ENCODE measurements at regions not wholly inside any gene's neighbourhood (a gene's known extent, or its start where the extent isn't known, plus 50 kb on each side); places are given as distances from the start of the nearest gene placed in this dataset.
"Not testable (repeated sequence)": the region's sequence is repeated elsewhere in the genome, so short reads cannot be mapped to it uniquely, and the experiment has no call there.

DNA sequence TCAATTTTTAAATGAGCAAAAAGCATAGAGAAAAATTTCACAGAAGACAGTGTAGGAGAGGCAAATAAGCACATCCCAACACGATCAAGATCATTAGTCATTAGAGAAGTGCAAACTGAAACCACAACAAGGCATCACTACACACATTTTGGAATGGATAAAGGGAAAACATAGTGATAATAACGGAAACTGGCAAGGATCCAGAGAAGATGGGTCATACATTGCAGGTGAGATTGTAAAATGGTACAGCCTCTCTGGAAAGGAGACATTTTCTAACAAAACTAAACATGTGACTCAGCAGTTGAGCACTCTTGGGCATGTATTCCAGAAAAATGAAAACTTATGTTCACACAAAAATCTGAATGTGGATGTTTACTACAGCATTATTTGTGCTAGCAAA is 98.3 kb upstream of the TMEM17 start:
- H3K4me3 ChIP-seq (ENCODE audit: low read depth, low read length), result no peak overlapping the region
- no peak for DNase-seq (ENCODE audit: low read depth)
- no peak for TF ChIP-seq CTCF (IDR thresholded peaks at IDR 0.05; ENCODE audit: control insufficient read depth, extremely low read depth, insufficient read depth)

DNA sequence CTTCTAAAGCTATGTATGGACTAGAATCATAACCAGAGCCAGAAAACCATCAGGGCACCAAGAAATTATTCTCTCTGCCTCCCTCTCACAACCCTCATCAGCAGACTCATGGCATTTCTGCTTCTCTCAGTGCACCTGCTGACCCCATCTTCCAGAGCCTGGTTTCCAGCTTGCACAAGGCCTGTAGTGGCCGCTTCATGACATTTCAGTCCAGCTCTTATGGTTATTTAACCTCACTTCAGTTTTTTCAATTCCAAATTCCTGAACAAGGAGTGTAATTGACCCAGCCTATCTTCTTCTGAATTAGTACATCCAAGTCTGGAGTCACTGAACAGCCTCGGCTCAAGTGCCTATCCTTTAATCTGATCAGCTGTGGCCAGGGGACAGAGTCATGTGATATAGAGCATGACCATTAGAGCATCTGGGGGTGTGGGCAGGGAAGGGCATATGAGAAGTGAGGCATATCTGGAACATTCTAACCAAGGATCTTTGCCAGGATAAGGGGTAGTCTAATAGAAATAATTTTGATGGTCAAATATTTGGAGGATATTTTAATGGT is 97.2 kb upstream of the TMEM17 start:
- TF ChIP-seq CTCF (IDR thresholded peaks at IDR 0.05; ENCODE audit: control insufficient read depth, extremely low read depth, insufficient read depth), result no peak
- H3K4me3 ChIP-seq (ENCODE audit: low read depth, low read length), result no peak overlapping the region
- no peak for DNase-seq (ENCODE audit: low read depth)

GRCh38 chr2:62599674-62600410 is 93.8 kb upstream of the TMEM17 start:
- DNase-seq (ENCODE audit: low read depth); H3K4me3 ChIP-seq (ENCODE audit: low read depth, low read length): not testable (repeated sequence)

DNA sequence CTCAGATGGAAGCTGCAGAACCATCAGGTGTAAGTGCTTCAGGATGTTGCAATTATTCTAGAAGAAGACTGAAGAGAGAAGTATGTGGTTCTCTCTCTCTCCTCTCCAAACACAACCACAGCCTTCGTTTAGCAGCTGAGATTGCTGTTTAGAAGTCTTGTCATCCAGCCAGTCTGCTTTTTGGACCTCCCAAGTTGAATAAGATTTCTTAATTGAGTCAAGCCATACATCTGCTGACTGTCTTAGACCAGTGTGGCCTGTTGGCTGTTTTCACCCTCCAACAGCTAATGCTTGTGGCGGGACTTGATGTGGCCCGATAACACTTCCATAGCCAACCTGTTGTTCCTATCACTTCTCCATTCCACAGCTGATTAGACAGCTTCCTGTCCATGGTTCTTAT is 91.3 kb upstream of the TMEM17 start:
- DNase-seq (ENCODE audit: low read depth), result no peak
- no peak for TF ChIP-seq CTCF (IDR thresholded peaks at IDR 0.05; ENCODE audit: control insufficient read depth, extremely low read depth, insufficient read depth)
- H3K4me3 ChIP-seq (ENCODE audit: low read depth, low read length), result no peak overlapping the region

DNA sequence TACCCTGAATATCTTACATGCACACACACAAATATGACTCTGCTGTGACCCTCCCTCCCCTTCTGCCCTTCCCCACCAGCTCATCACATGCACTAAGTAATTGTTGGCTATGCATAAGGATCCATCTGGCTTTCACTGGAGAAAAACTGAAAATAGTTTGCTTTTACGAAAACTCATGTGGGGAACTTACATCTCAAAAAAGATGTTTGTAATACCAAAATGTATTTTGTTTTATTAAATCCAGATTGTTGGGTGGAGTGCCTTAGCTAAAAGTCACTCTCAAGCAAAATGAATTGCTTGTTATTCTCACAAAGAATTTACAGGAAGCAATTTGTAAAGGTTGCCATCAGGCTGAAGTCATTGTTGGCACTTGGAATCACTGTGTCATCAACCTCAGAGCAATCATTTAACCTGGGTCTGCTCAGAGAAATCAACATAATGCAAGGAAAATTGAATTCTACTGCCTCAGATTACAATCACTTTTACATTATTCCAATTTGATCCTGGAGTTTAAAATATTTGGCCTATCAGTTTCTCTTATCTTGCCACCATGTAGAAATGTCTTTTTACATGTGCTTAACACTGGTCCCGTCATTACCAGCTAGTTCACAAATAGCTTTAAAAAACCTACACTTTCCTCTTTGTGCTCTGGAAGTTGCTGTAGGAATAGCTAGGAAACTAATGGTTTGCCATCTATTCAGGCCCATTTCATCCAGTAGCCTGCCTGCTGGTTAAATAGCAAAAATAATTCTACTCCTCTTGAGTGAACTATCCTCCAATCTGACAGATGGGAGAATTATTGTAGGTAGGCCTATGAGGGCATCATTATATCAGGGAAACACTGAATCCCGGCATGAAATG is 90.3 kb upstream of the TMEM17 start:
- no peak for DNase-seq (ENCODE audit: low read depth)
- no peak overlapping the region for H3K4me3 ChIP-seq (ENCODE audit: low read depth, low read length)
- TF ChIP-seq CTCF (IDR thresholded peaks at IDR 0.05; ENCODE audit: control insufficient read depth, extremely low read depth, insufficient read depth), result no peak

DNA sequence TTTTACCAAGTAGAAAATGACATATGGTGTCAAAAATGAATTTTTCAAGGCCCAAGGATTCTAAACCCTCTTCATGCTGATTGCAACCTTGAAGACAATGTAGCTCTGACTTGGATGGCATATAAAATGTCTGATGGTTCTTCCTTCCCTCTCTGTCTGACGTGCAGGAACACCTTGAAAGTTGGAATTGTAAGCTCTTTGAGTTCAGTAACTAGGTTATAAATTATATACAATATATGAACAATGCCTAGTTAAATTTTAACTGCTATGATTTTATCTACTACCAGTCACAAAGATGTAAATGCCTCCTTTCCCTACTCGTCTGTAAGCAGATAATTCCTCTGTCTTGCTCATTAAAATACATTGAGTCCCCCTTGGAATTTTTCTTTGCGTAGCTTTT is 89.5 kb upstream of the TMEM17 start:
- DNase-seq (ENCODE audit: low read depth), result peak; percentile 4
- no peak for TF ChIP-seq CTCF (IDR thresholded peaks at IDR 0.05; ENCODE audit: control insufficient read depth, extremely low read depth, insufficient read depth)
- H3K4me3 ChIP-seq (ENCODE audit: low read depth, low read length), result no peak overlapping the region

GRCh38 chr2:62593825-62594224 is 87.8 kb upstream of the TMEM17 start:
- H3K4me3 ChIP-seq (ENCODE audit: low read depth, low read length), result no peak overlapping the region
- no peak for TF ChIP-seq CTCF (IDR thresholded peaks at IDR 0.05; ENCODE audit: control insufficient read depth, extremely low read depth, insufficient read depth)
- no peak for DNase-seq (ENCODE audit: low read depth)

All from LNCaP clone FGC (cell line).